ENCODE measurements at regions not wholly inside any gene's neighbourhood (a gene's known extent, or its start where the extent isn't known, plus 50 kb on each side); places are given as distances from the start of the nearest gene placed in this dataset.

DNA sequence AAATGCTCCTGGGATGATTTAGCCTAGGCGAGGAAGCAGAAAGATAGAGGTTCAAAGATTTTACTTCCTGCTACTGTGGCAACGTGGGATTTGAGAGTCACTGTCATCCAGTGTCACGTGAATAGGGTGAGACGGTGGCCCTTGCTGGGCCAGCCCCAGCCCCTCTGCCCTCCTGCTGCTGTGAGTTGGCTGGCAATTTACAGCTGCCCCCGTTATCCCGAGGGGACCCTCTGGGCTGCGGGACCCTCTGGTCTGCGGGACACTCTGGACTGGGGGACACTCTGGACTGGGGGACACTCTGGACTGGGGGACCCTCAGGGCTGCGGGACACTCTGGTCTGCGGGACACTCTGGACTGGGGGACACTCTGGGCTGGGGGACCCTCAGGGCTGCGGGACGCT is 765.4 kb downstream of the TRIML1 start:
- no peaks in the 10 kb centered on the region for H3K27me3 ChIP-seq (ENCODE audit: control insufficient read depth in 1 of 2, insufficient read depth in 2 of 2, low read length in 2 of 2)
- H3K27ac ChIP-seq (ENCODE audit: low read depth in 2 of 2, low read length in 1 of 2) = no peak overlapping the region
- peaks cover 0 to 2% of the 10 kb centered on the region in 2 donors for H3K9me3 ChIP-seq (ENCODE audit: control insufficient read depth in 2 of 2, insufficient read depth in 1 of 2, low read depth in 1 of 2, low read length in 1 of 2)
- no peaks in the 10 kb centered on the region for H3K4me1 ChIP-seq (ENCODE audit: control insufficient read depth in 2 of 2, insufficient read depth in 2 of 2, low read length in 1 of 2)
- no peak overlapping the region for H3K4me3 ChIP-seq (ENCODE audit: low read depth in 1 of 2, low read length in 2 of 2)
- no peaks in the 10 kb centered on the region for H3K36me3 ChIP-seq (ENCODE audit: control insufficient read depth in 2 of 2, insufficient read depth in 2 of 2, low read length in 1 of 2)
- 90% methylated on average over 8 to 12 of the region's 12 CpGs for whole genome bisulfite sequencing, 2 donors

DNA sequence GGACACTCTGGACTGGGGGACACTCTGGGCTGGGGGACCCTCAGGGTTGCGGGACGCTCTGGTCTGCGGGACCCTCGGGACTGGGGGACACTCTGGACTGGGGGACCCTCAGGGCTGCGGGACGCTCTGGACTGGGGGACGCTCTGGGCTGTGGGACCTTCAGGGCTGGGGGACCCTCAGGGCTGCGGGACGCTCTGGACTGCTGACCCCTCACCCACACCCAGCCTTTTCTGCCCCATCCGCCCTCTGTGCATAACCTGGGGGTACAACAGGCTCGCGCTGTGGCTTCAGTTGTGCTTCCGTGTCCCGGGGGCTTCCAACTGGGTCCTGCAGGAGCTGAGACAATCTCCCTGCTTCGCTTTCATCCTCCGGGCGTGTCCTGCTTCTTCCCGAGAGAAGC is 766.0 kb downstream of the TRIML1 start:
- H3K36me3 ChIP-seq (ENCODE audit: control insufficient read depth in 2 of 2, insufficient read depth in 2 of 2, low read length in 1 of 2) = no peaks in the 10 kb centered on the region
- H3K27ac ChIP-seq (ENCODE audit: low read depth in 2 of 2, low read length in 1 of 2) = no peak overlapping the region
- H3K4me3 ChIP-seq (ENCODE audit: low read depth in 1 of 2, low read length in 2 of 2) = no peak overlapping the region
- H3K9me3 ChIP-seq (ENCODE audit: control insufficient read depth in 2 of 2, insufficient read depth in 1 of 2, low read depth in 1 of 2, low read length in 1 of 2) = peaks cover 0 to 2% of the 10 kb centered on the region in 2 donors
- 89 to 91% methylated on average over 14 to 18 of the region's 18 CpGs for WGBS, 2 donors
- no peaks in the 10 kb centered on the region for H3K4me1 ChIP-seq (ENCODE audit: control insufficient read depth in 2 of 2, insufficient read depth in 2 of 2, low read length in 1 of 2)
- no peaks in the 10 kb centered on the region for H3K27me3 ChIP-seq (ENCODE audit: control insufficient read depth in 1 of 2, insufficient read depth in 2 of 2, low read length in 2 of 2)

DNA sequence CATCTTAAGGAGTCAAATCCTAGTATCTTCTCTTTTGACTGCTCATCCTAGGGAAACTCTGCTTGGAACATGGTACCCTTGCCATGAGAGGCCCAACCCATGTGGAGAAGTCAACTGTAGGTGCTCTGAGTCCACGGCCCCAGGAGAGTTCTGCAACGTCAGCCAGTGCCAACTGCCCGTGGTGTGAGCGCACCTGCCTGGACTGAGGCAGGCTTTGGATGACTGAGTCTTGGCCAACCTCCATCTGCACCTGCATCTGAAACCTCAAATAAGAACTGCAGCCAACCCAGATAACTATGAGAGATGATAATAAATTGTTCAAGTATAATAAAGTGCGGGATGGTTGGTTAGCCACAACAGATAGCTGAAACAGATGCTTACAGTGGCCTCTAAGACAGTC is 772.0 kb downstream of the TRIML1 start:
- 79 to 89% methylated on average over 5 of the region's 5 CpGs for WGBS, 2 donors
- H3K4me3 ChIP-seq (ENCODE audit: low read depth in 1 of 2, low read length in 2 of 2) = no peak overlapping the region
- H3K27me3 ChIP-seq (ENCODE audit: control insufficient read depth in 1 of 2, insufficient read depth in 2 of 2, low read length in 2 of 2) = no peaks in the 10 kb centered on the region
- peaks cover 0 to 2% of the 10 kb centered on the region in 2 donors for H3K9me3 ChIP-seq (ENCODE audit: control insufficient read depth in 2 of 2, insufficient read depth in 1 of 2, low read depth in 1 of 2, low read length in 1 of 2)
- H3K4me1 ChIP-seq (ENCODE audit: control insufficient read depth in 2 of 2, insufficient read depth in 2 of 2, low read length in 1 of 2) = no peaks in the 10 kb centered on the region
- H3K36me3 ChIP-seq (ENCODE audit: control insufficient read depth in 2 of 2, insufficient read depth in 2 of 2, low read length in 1 of 2) = no peaks in the 10 kb centered on the region
- H3K27ac ChIP-seq (ENCODE audit: low read depth in 2 of 2, low read length in 1 of 2) = no peak overlapping the region

DNA sequence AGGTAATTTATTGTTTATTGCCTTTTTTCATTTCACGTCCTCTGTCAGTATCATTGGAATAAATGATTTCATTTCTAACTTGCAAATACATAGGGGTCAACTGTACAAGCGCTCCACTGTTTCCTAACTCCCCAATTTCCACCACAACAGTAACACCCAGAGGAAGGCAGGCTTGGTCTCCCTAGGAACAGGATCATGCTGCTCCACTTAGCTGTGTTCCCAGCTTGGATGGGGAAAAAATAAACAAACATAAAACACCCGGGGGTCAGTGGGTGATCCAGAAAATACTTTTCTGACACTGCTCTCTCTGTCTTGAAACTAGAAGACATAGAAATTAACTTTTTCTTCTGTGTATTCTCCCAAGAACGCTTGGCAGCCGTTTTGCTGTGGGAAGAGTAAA is 772.5 kb downstream of the TRIML1 start:
- no peak overlapping the region for H3K4me3 ChIP-seq (ENCODE audit: low read depth in 1 of 2, low read length in 2 of 2)
- 78 to 84% methylated on average over 5 of the region's 5 CpGs for WGBS, 2 donors
- no peaks in the 10 kb centered on the region for H3K36me3 ChIP-seq (ENCODE audit: control insufficient read depth in 2 of 2, insufficient read depth in 2 of 2, low read length in 1 of 2)
- no peak overlapping the region for H3K27ac ChIP-seq (ENCODE audit: low read depth in 2 of 2, low read length in 1 of 2)
- no peaks in the 10 kb centered on the region for H3K4me1 ChIP-seq (ENCODE audit: control insufficient read depth in 2 of 2, insufficient read depth in 2 of 2, low read length in 1 of 2)
- no peaks in the 10 kb centered on the region for H3K27me3 ChIP-seq (ENCODE audit: control insufficient read depth in 1 of 2, insufficient read depth in 2 of 2, low read length in 2 of 2)
- peaks cover 0 to 2% of the 10 kb centered on the region in 2 donors for H3K9me3 ChIP-seq (ENCODE audit: control insufficient read depth in 2 of 2, insufficient read depth in 1 of 2, low read depth in 1 of 2, low read length in 1 of 2)

DNA sequence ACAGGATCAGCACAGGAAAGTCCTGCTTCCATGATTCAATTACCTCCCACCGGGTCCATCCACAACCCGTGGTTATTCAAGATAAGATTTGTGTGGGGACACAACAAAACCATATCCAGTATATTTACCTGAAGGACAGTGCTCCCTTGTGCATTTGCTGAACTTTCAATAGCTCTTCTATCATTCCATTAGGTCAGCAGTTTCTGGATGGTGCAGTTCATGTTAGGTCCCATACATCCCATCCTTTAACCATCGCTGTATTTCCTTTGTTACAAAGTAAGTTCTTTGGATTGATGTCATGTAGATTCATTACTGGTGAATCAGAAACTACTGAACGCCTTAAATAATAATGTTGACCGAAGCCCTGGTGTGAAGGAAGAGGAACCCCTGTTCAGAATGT is 775.9 kb downstream of the TRIML1 start:
- 72 to 91% methylated on average over 5 of the region's 5 CpGs for WGBS, 2 donors
- Histone ChIP-seq H3K36me3 (ENCODE audit: control insufficient read depth in 2 of 2, insufficient read depth in 2 of 2, low read length in 1 of 2) (no peaks in the 10 kb centered on the region), H3K4me3 (ENCODE audit: low read depth in 1 of 2, low read length in 2 of 2) (no peak overlapping the region), H3K9me3 (ENCODE audit: control insufficient read depth in 2 of 2, insufficient read depth in 1 of 2, low read depth in 1 of 2, low read length in 1 of 2) (peaks cover 0 to 2% of the 10 kb centered on the region in 2 donors), H3K27ac (ENCODE audit: low read depth in 2 of 2, low read length in 1 of 2) (no peak overlapping the region), H3K27me3 (ENCODE audit: control insufficient read depth in 1 of 2, insufficient read depth in 2 of 2, low read length in 2 of 2) (no peaks in the 10 kb centered on the region), H3K4me1 (ENCODE audit: control insufficient read depth in 2 of 2, insufficient read depth in 2 of 2, low read length in 1 of 2) (no peaks in the 10 kb centered on the region)

DNA sequence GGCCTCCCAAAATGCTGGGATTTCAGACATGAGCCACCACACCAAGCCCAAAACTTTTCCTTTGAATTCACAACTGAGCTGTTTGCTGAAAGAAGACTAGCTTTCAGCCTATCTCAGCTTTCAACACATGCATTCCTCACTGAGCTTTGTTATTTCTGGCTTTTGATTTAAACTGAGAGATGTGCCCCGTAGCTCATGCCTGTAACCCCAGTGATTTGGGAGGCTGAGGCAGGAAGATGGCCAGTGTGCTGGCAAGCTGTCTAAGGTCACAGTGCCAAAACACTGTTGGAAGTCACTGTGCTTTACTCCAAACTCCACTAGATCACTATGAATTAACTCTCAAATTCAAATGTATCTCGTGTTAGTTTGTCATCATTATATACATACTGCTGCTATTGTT is 779.5 kb downstream of the TRIML1 start:
- Histone ChIP-seq H3K4me3 (ENCODE audit: low read depth in 1 of 2, low read length in 2 of 2) (no peak overlapping the region), H3K36me3 (ENCODE audit: control insufficient read depth in 2 of 2, insufficient read depth in 2 of 2, low read length in 1 of 2) (no peaks in the 10 kb centered on the region), H3K27me3 (ENCODE audit: control insufficient read depth in 1 of 2, insufficient read depth in 2 of 2, low read length in 2 of 2) (no peaks in the 10 kb centered on the region), H3K4me1 (ENCODE audit: control insufficient read depth in 2 of 2, insufficient read depth in 2 of 2, low read length in 1 of 2) (no peaks in the 10 kb centered on the region), H3K27ac (ENCODE audit: low read depth in 2 of 2, low read length in 1 of 2) (no peak overlapping the region), H3K9me3 (ENCODE audit: control insufficient read depth in 2 of 2, insufficient read depth in 1 of 2, low read depth in 1 of 2, low read length in 1 of 2) (peaks cover 0 to 6% of the 10 kb centered on the region in 2 donors)
- 64 to 65% methylated on average over 2 of the region's 2 CpGs for WGBS, 2 donors

DNA sequence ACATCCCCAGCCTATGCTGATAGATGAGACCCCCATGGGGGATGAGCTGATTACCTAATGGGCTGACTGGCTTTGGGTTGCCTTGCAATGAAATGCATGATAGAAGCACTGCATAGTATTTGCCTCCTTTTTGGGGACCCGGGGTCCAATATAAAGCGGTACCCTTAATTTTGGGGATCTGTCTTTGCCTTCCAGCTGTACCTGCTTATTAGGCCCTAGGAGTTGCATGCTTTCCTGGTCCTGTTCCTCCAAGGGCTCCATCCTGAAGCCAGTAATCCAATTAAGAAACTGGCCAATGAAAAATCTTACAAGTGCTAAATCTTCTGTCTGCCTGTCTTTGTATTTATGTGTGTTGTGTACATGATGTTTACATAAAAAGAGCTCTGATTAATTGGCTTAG is 791.6 kb downstream of the TRIML1 start:
- Histone ChIP-seq H3K27ac (ENCODE audit: low read depth in 2 of 2, low read length in 1 of 2) (no peak overlapping the region), H3K9me3 (ENCODE audit: control insufficient read depth in 2 of 2, insufficient read depth in 1 of 2, low read depth in 1 of 2, low read length in 1 of 2) (no peaks in the 10 kb centered on the region), H3K27me3 (ENCODE audit: control insufficient read depth in 1 of 2, insufficient read depth in 2 of 2, low read length in 2 of 2) (no peaks in the 10 kb centered on the region), H3K4me1 (ENCODE audit: control insufficient read depth in 2 of 2, insufficient read depth in 2 of 2, low read length in 1 of 2) (no peaks in the 10 kb centered on the region), H3K36me3 (ENCODE audit: control insufficient read depth in 2 of 2, insufficient read depth in 2 of 2, low read length in 1 of 2) (no peaks in the 10 kb centered on the region), H3K4me3 (ENCODE audit: low read depth in 1 of 2, low read length in 2 of 2) (no peak overlapping the region)
- 81 to 94% methylated on average over 2 of the region's 2 CpGs for WGBS, 2 donors

DNA sequence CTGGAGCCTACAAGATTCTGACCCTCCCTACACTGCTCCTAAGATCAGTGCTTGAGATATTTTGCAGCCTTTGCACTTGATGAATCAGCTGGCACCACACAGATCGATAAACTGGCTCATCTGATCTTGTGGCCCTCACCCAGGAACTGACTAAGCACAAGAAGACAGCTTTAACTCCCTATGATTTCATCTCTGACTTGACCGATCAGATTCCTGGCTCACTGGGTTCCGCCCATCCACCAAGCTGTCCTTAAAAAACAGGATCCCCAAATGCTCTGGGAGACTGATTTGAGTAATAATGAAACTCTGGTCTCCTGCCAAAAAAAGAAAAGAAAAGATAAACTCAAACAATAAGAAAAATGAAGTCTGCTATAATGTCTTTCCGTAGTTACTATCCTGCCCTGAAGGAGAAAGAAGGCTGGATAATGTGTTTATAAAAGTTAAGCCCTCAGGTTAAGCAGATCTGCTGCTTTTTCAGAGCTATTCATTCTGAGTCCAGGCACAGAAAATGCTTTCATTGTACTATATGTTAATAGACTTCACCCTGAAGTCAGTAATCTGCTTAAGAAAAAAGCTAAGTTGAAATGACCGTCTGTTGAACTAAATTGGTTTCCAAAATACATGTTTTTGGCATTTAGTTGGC is 795.2 kb downstream of the TRIML1 start:
- WGBS, 2 donors = 37 to 51% methylated on average over 5 of the region's 5 CpGs
- no peaks in the 10 kb centered on the region for H3K36me3 ChIP-seq (ENCODE audit: control insufficient read depth in 2 of 2, insufficient read depth in 2 of 2, low read length in 1 of 2)
- H3K27me3 ChIP-seq (ENCODE audit: control insufficient read depth in 1 of 2, insufficient read depth in 2 of 2, low read length in 2 of 2) = no peaks in the 10 kb centered on the region
- H3K4me1 ChIP-seq (ENCODE audit: control insufficient read depth in 2 of 2, insufficient read depth in 2 of 2, low read length in 1 of 2) = no peaks in the 10 kb centered on the region
- no peak overlapping the region for H3K4me3 ChIP-seq (ENCODE audit: low read depth in 1 of 2, low read length in 2 of 2)
- H3K27ac ChIP-seq (ENCODE audit: low read depth in 2 of 2, low read length in 1 of 2) = no peak overlapping the region
- no peaks in the 10 kb centered on the region for H3K9me3 ChIP-seq (ENCODE audit: control insufficient read depth in 2 of 2, insufficient read depth in 1 of 2, low read depth in 1 of 2, low read length in 1 of 2)

DNA sequence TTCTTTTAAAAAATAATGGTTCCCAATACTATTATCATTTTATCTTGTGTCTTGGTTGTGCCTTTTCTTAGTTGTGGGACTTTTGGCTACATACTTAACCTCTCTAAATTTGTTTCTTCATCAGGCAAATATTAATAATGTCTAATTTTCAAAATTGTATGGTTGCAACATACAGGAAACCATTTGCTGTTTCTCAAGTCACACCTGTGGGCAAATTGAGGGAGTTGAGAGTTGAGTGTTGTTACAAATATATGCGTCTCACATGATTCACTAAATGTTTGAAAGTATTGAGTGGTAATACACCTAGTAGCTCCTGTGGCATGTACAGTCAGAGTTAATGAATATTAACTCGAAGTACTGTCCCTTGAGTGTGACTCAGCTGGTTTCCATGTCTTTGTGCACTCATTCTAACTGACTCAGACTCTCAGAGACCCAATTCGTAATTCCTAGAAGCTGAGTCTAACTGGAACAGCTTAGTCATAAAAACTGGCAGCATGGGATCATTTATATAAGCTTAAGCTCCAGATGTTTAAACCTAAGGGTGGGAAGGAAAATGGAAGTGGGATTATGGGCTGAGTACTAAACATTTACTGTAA is 802.4 kb downstream of the TRIML1 start:
- 20 to 39% methylated on average over 3 of the region's 3 CpGs for WGBS, 2 donors
- H3K4me1 ChIP-seq (ENCODE audit: control insufficient read depth in 2 of 2, insufficient read depth in 2 of 2, low read length in 1 of 2) = no peaks in the 10 kb centered on the region

DNA sequence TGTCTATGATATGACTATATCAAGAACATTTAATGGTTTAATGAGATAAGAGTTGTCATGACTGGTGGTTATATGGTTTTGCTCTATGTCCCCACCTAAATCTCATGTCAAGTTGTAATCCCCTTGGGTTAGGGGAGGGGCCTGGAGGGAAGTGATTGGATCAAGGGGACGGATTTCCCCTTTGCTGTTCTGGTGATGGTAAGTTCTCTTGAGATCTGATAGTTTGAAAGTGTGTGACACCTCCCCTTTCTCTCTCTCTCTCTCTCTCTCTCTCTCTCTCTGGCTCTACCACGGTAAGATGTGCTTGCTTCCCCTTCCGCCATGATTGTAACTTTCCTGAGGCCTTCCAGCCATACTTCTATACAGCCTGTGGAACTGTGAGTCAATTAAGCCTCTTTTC is 803.4 kb downstream of the TRIML1 start:
- 85 to 90% methylated on average over 3 of the region's 3 CpGs for WGBS, 2 donors

More for the DNA sequence above, 802.4 kb downstream of the TRIML1 start:
- Histone ChIP-seq H3K9me3 (ENCODE audit: control insufficient read depth in 2 of 2, insufficient read depth in 1 of 2, low read depth in 1 of 2, low read length in 1 of 2) (no peaks in the 10 kb centered on the region), H3K36me3 (ENCODE audit: control insufficient read depth in 2 of 2, insufficient read depth in 2 of 2, low read length in 1 of 2) (no peaks in the 10 kb centered on the region), H3K27ac (ENCODE audit: low read depth in 2 of 2, low read length in 1 of 2) (no peak overlapping the region), H3K27me3 (ENCODE audit: control insufficient read depth in 1 of 2, insufficient read depth in 2 of 2, low read length in 2 of 2) (no peaks in the 10 kb centered on the region), H3K4me3 (ENCODE audit: low read depth in 1 of 2, low read length in 2 of 2) (no peak overlapping the region)

More for the DNA sequence above, 803.4 kb downstream of the TRIML1 start:
- Histone ChIP-seq H3K9me3 (ENCODE audit: control insufficient read depth in 2 of 2, insufficient read depth in 1 of 2, low read depth in 1 of 2, low read length in 1 of 2) (no peaks in the 10 kb centered on the region), H3K4me1 (ENCODE audit: control insufficient read depth in 2 of 2, insufficient read depth in 2 of 2, low read length in 1 of 2) (no peaks in the 10 kb centered on the region), H3K27ac (ENCODE audit: low read depth in 2 of 2, low read length in 1 of 2) (no peak overlapping the region), H3K36me3 (ENCODE audit: control insufficient read depth in 2 of 2, insufficient read depth in 2 of 2, low read length in 1 of 2) (no peaks in the 10 kb centered on the region), H3K27me3 (ENCODE audit: control insufficient read depth in 1 of 2, insufficient read depth in 2 of 2, low read length in 2 of 2) (no peaks in the 10 kb centered on the region), H3K4me3 (ENCODE audit: low read depth in 1 of 2, low read length in 2 of 2) (no peak overlapping the region)

Data from esophagus (tissue), 2 donors.